ENCODE measurements at regions not wholly inside any gene's neighbourhood (a gene's known extent, or its start where the extent isn't known, plus 50 kb on each side); places are given as distances from the start of the nearest gene placed in this dataset.

DNA sequence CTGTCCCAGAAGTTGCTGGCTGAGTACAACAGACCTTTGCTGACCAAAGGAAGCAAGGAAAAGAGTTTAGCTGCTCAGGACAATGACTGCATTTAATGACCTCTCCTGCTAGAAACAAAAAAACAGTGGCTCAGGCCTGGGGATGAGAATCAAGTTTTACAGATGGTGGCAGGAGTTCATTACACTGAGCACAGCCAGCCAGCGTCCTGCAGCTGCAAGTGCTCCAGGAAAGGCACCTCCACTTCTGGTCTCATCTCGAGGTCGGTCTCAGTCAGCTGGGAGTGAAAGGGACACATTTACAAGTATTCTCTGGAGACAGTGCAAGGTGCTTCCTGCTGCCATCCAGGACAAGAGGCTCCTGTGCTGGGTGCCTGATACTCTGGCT, 362.7 kb downstream of the THBS2 start:
- Histone ChIP-seq H3K9me3 (ENCODE audit: severe bottlenecking) (no peaks in the 10 kb centered on the region), H3K4me3 (ENCODE audit: severe bottlenecking) (no peak overlapping the region), H3K27ac (ENCODE audit: poor library complexity, severe bottlenecking) (no peak overlapping the region), H3K4me1 (ENCODE audit: insufficient read depth, poor library complexity, severe bottlenecking) (no peaks in the 10 kb centered on the region), H3K27me3 (ENCODE audit: insufficient read depth, poor library complexity, severe bottlenecking) (no peaks in the 10 kb centered on the region), H3K36me3 (ENCODE audit: low read depth) (no peaks in the 10 kb centered on the region)
- no peak for ATAC-seq (ENCODE audit: low read depth)
- no peak for DNase-seq (ENCODE audit: low spot score)
- TF ChIP-seq CTCF (IDR thresholded peaks at IDR 0.05; ENCODE audit: poor library complexity, severe bottlenecking): no peak

DNA sequence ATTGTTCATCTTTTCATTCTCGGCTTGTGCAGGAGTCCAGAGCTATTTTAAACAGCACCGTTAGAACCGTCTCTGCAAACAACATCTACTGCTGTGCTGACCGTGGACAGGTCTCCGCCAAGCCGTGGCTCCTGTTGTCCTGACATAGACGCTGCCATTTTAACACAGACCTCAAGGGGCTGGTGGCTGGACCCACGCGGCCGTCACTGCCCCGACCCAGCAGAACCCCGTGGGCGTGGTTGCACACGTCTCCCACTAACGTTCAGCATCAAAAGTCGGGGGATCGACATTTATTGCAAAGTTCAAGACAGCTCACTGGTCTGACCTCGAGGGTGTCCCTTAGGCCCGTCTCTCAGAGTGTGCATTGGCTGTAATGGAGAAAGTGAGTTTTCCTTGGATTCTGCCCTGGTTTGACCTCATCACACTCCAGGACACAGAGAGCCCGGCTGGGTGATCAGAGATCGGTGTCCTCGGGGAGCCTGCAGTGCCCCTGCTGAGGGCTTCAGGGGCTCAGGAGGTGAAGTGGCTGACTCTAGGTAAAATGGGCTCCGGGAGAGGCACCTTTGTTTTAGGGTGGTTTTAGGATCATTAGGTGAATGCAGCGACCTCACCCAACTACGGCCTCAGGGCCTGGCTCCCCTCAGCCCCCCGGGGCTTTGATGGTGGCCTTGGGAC, 363.2 kb downstream of the THBS2 start:
- Histone ChIP-seq H3K27ac (ENCODE audit: poor library complexity, severe bottlenecking) (no peak overlapping the region), H3K4me1 (ENCODE audit: insufficient read depth, poor library complexity, severe bottlenecking) (no peaks in the 10 kb centered on the region), H3K9me3 (ENCODE audit: severe bottlenecking) (no peaks in the 10 kb centered on the region), H3K36me3 (ENCODE audit: low read depth) (no peaks in the 10 kb centered on the region), H3K27me3 (ENCODE audit: insufficient read depth, poor library complexity, severe bottlenecking) (no peaks in the 10 kb centered on the region), H3K4me3 (ENCODE audit: severe bottlenecking) (no peak overlapping the region)
- TF ChIP-seq CTCF (IDR thresholded peaks at IDR 0.05; ENCODE audit: poor library complexity, severe bottlenecking): no peak
- DNase-seq (ENCODE audit: low spot score): no peak
- no peak for ATAC-seq (ENCODE audit: low read depth)

DNA sequence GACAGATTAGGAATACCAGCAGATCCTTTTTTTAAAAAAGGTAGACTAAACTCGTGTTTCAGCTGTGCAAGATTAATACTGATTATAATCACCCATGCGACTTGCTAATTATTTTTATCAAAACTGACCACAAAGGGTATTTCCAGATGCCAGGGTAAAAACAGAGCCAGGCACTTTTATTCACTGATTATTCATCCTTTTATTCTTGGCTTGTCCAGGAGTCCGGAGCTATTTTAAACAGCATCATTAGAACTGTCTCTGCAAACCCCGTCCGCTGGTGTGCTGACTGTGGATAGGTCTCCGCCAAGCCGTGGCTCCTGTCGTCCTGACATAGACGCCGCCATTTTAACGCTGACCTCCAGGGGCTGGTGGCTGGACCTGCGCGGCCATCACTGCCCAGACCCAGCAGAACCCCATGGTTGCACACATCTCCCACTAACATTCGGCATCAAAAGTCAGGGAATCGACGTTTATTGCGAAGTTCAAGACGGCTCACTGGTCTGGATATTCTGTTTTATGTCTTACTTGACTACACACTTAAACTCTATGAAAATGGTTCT, 364.8 kb downstream of the THBS2 start:
- Histone ChIP-seq H3K4me1 (ENCODE audit: insufficient read depth, poor library complexity, severe bottlenecking) (no peaks in the 10 kb centered on the region), H3K9me3 (ENCODE audit: severe bottlenecking) (no peaks in the 10 kb centered on the region), H3K36me3 (ENCODE audit: low read depth) (no peaks in the 10 kb centered on the region), H3K4me3 (ENCODE audit: severe bottlenecking) (no peak overlapping the region), H3K27me3 (ENCODE audit: insufficient read depth, poor library complexity, severe bottlenecking) (no peaks in the 10 kb centered on the region), H3K27ac (ENCODE audit: poor library complexity, severe bottlenecking) (no peak overlapping the region)
- ATAC-seq (ENCODE audit: low read depth) (no peak), DNase-seq (ENCODE audit: low spot score) (no peak)
- no peak for TF ChIP-seq CTCF (IDR thresholded peaks at IDR 0.05; ENCODE audit: poor library complexity, severe bottlenecking)

- DNase-seq (ENCODE audit: low spot score): no peak
- no peak for TF ChIP-seq CTCF (IDR thresholded peaks at IDR 0.05; ENCODE audit: poor library complexity, severe bottlenecking)
- no peak for ATAC-seq (ENCODE audit: low read depth)
- no peaks in the 10 kb centered on the region for H3K36me3 ChIP-seq (ENCODE audit: low read depth)
- no peak overlapping the region for H3K27ac ChIP-seq (ENCODE audit: poor library complexity, severe bottlenecking)
- no peak overlapping the region for H3K4me3 ChIP-seq (ENCODE audit: severe bottlenecking)
- H3K27me3 ChIP-seq (ENCODE audit: insufficient read depth, poor library complexity, severe bottlenecking): no peaks in the 10 kb centered on the region
- H3K4me1 ChIP-seq (ENCODE audit: insufficient read depth, poor library complexity, severe bottlenecking): no peaks in the 10 kb centered on the region
- H3K9me3 ChIP-seq (ENCODE audit: severe bottlenecking): no peaks in the 10 kb centered on the region
Observed at GRCh38 chr6:168888102-168888501, 365.5 kb downstream of the THBS2 start.

GRCh38 chr6:168887621-168888020, 366.0 kb downstream of the THBS2 start:
- Histone ChIP-seq H3K27me3 (ENCODE audit: insufficient read depth, poor library complexity, severe bottlenecking) (no peaks in the 10 kb centered on the region), H3K27ac (ENCODE audit: poor library complexity, severe bottlenecking) (no peak overlapping the region), H3K4me3 (ENCODE audit: severe bottlenecking) (no peak overlapping the region), H3K36me3 (ENCODE audit: low read depth) (no peaks in the 10 kb centered on the region), H3K4me1 (ENCODE audit: insufficient read depth, poor library complexity, severe bottlenecking) (no peaks in the 10 kb centered on the region), H3K9me3 (ENCODE audit: severe bottlenecking) (no peaks in the 10 kb centered on the region)
- DNase-seq (ENCODE audit: low spot score) (no peak), ATAC-seq (ENCODE audit: low read depth) (no peak)
- no peak for TF ChIP-seq CTCF (IDR thresholded peaks at IDR 0.05; ENCODE audit: poor library complexity, severe bottlenecking)

Measured in RWPE2 (cell line).